ENCODE measurements at regions not wholly inside any gene's neighbourhood (a gene's known extent, or its start where the extent isn't known, plus 50 kb on each side); places are given as distances from the start of the nearest gene placed in this dataset.

- in situ Hi-C loops (cut with HindIII; ENCODE audit: low sequenced_read_pairs) = no loop called here
Observed at GRCh38 chr9:86765746-86766430, 181.4 kb downstream of the GAS1 start.

GRCh38 chr9:86764671-86765343 lies 182.5 kb downstream of the GAS1 start:
- in situ Hi-C loops (cut with HindIII; ENCODE audit: low sequenced_read_pairs) = no loop called here

GRCh38 chr9:86764221-86764624 lies 183.1 kb downstream of the GAS1 start:
- in situ Hi-C loops (cut with HindIII; ENCODE audit: low sequenced_read_pairs) = no loop called here

GRCh38 chr9:86763791-86764190 lies 183.5 kb downstream of the GAS1 start:
- in situ Hi-C loops (cut with HindIII; ENCODE audit: low sequenced_read_pairs) = no loop called here

- in situ Hi-C loops (cut with HindIII; ENCODE audit: low sequenced_read_pairs) = no loop called here
Observed at GRCh38 chr9:86757382-86757720, 190.0 kb downstream of the GAS1 start.

- in situ Hi-C loops (cut with HindIII; ENCODE audit: low sequenced_read_pairs) = no loop called here
Observed at GRCh38 chr9:86756576-86757381, 190.5 kb downstream of the GAS1 start.

GRCh38 chr9:86755561-86755941 lies 191.8 kb downstream of the GAS1 start:
- in situ Hi-C loops (cut with HindIII; ENCODE audit: low sequenced_read_pairs) = no loop called here

- in situ Hi-C loops (cut with HindIII; ENCODE audit: low sequenced_read_pairs) = no loop called here
Observed at GRCh38 chr9:86754581-86755560, 192.4 kb downstream of the GAS1 start.

- in situ Hi-C loops (cut with HindIII; ENCODE audit: low sequenced_read_pairs) = no loop called here
Observed at GRCh38 chr9:86753836-86754235, 193.5 kb downstream of the GAS1 start.

GRCh38 chr9:86752733-86753132 lies 194.6 kb downstream of the GAS1 start:
- in situ Hi-C loops (cut with HindIII; ENCODE audit: low sequenced_read_pairs) = no loop called here

GRCh38 chr9:86751956-86752355 lies 195.3 kb downstream of the GAS1 start:
- in situ Hi-C loops (cut with HindIII; ENCODE audit: low sequenced_read_pairs) = no loop called here

GRCh38 chr9:86751207-86751606 lies 196.1 kb downstream of the GAS1 start:
- in situ Hi-C loops (cut with HindIII; ENCODE audit: low sequenced_read_pairs) = no loop called here

GRCh38 chr9:86749894-86750255 lies 197.4 kb downstream of the GAS1 start:
- in situ Hi-C loops (cut with HindIII; ENCODE audit: low sequenced_read_pairs) = no loop called here

GRCh38 chr9:86749161-86749893 lies 198.0 kb downstream of the GAS1 start:
- in situ Hi-C loops (cut with HindIII; ENCODE audit: low sequenced_read_pairs) = no loop called here

- in situ Hi-C loops (cut with HindIII; ENCODE audit: low sequenced_read_pairs) = no loop called here
Observed at GRCh38 chr9:86747711-86748110, 199.6 kb downstream of the GAS1 start.

GRCh38 chr9:86741311-86742208 lies 205.7 kb downstream of the GAS1 start:
- in situ Hi-C loops (cut with HindIII; ENCODE audit: low sequenced_read_pairs) = no loop called here

- in situ Hi-C loops (cut with HindIII; ENCODE audit: low sequenced_read_pairs) = no loop called here
Observed at GRCh38 chr9:86735772-86736458, 211.4 kb downstream of the GAS1 start.

GRCh38 chr9:86734771-86735170 lies 212.5 kb downstream of the GAS1 start:
- in situ Hi-C loops (cut with HindIII; ENCODE audit: low sequenced_read_pairs) = no loop called here

GRCh38 chr9:86733929-86734328 lies 213.4 kb downstream of the GAS1 start:
- in situ Hi-C loops (cut with HindIII; ENCODE audit: low sequenced_read_pairs) = no loop called here

Data from DLD1 (cell line).